Body of pancreas (tissue), 4 donors: ENCODE measurements at regions not wholly inside any gene's neighbourhood (a gene's known extent, or its start where the extent isn't known, plus 50 kb on each side); places are given as distances from the start of the nearest gene placed in this dataset.

Experiments
- ATAC-seq: fragments of 150-250 bp; one replicate; pipeline ENCODE4 v1.9.1; 2016
- DNase-seq, 4 donors: peaks; one replicate each; pipeline ENCODE4 v3.0.0-alpha.2; 2019
- H3K27ac ChIP-seq, 4 donors: fragments of 200-600 bp; sonication (generic); 1 replicate in 3 of 4; 2 replicates in 1 of 4; pipeline versions ENCODE4 v1.5.1 to v1.6.1; 2016 to 2019; ENCODE audit warnings: mild to moderate bottlenecking in 1 of 4, mixed read lengths in 1 of 4, moderate library complexity in 1 of 4
- H3K27me3 ChIP-seq, 2 donors: fragments of 200-600 bp; sonication (generic); one replicate each; pipeline ENCODE4 v1.6.0; 2016; ENCODE audit warnings: mild to moderate bottlenecking in 1 of 2
- H3K36me3 ChIP-seq, 2 donors: fragments of 200-600 bp; sonication (generic); replicated peaks in 1 of 2; 2 replicates each; pipeline ENCODE4 v1.5.1; 2016; ENCODE audit warnings: low read depth in 2 of 2; ENCODE audit not compliant: insufficient read depth in 1 of 2
- H3K4me1 ChIP-seq: fragments of 200-600 bp; sonication (generic); one replicate; pipeline ENCODE4 v1.6.0; 2016
- H3K4me3 ChIP-seq, 2 donors: fragments of 200-600 bp; sonication (generic); 1 replicate in 1 of 2; 2 replicates in 1 of 2; pipeline ENCODE4 v1.5.1; 2016 to 2019
- H3K9me3 ChIP-seq, 3 donors: fragments of 200-600 bp; sonication (generic); 1 replicate in 2 of 3; 2 replicates in 1 of 3; pipeline ENCODE4 v1.5.1; 2016
- CTCF ChIP-seq, 7 experiments: fragments of 450-650 bp in 4 of 7; fragments of 200-600 bp in 3 of 7; sonication (generic) in 3 of 7; IDR thresholded peaks; one replicate each; pipeline ENCODE4 v1.5.1; 2016 to 2019; ENCODE audit warnings: antibody characterized with exemption in 7 of 7
- POLR2A ChIP-seq, 3 donors: fragments of 450-650 bp; IDR thresholded peaks; one replicate each; pipeline ENCODE4 v1.6.1; 2016; ENCODE audit warnings: antibody characterized with exemption in 3 of 3, mild to moderate bottlenecking in 2 of 3
- WGBS, 2 donors: methylation state at CpG; one replicate each; pipeline ENCODE4 v1.1.5; 2017; 5-methylcytosine and 5-hydroxymethylcytosine counted together
- intact Hi-C: fragments of 100-400 bp; cut with DNase I; formaldehyde crosslinking; loops from one replicate; pipeline ENCODE4 v1.15.1; 2023

DNA sequence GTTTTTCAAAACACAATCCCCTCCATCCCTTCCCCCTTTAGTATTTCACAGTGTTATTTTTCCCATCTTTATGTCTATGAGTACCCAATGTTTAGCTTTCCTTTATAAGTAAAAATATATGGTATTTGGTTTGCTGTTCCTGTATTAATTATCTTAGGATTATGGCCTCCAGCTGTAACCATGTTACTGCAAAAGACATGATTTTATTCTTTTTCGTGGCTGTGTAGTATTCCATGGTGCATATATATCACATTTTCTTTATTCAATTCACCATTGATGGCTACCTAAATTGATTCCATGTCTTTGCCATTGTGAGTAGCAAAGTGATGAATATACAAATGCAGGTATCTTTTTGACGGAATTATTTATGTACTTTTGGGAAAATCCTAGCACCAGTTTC is 346.4 kb upstream of the CNTN5 start:
- TF ChIP-seq CTCF (IDR thresholded peaks at IDR 0.05) (no peak), POLR2A (IDR thresholded peaks at IDR 0.05) (no peak)
- Histone ChIP-seq H3K4me1 (no peaks in the 10 kb centered on the region), H3K9me3 (no peaks in the 10 kb centered on the region), H3K27me3 (no peaks in the 10 kb centered on the region), H3K4me3 (no peak overlapping the region), H3K36me3 (no peaks in the 10 kb centered on the region), H3K27ac (no peak overlapping the region)
- ATAC-seq = no peak
- intact Hi-C loops = no loop called here
- DNase-seq = no peak
- WGBS, 2 donors = 61 to 68% methylated on average over 2 of the region's 2 CpGs

GRCh38 chr11:98679673-98680072 is 341.1 kb upstream of the CNTN5 start:
- no peak for ATAC-seq
- no peak for TF ChIP-seq POLR2A (IDR thresholded peaks at IDR 0.05)
- TF ChIP-seq CTCF (IDR thresholded peaks at IDR 0.05) = no peak
- no peaks in the 10 kb centered on the region for H3K9me3 ChIP-seq
- intact Hi-C loops = no loop called here
- 48 to 59% methylated on average over 1 of the region's 1 CpG for WGBS, 2 donors
- no peaks in the 10 kb centered on the region for H3K36me3 ChIP-seq
- no peak overlapping the region for H3K27ac ChIP-seq
- H3K4me1 ChIP-seq = no peaks in the 10 kb centered on the region
- DNase-seq = no peak
- no peak overlapping the region for H3K4me3 ChIP-seq
- H3K27me3 ChIP-seq = no peaks in the 10 kb centered on the region

DNA sequence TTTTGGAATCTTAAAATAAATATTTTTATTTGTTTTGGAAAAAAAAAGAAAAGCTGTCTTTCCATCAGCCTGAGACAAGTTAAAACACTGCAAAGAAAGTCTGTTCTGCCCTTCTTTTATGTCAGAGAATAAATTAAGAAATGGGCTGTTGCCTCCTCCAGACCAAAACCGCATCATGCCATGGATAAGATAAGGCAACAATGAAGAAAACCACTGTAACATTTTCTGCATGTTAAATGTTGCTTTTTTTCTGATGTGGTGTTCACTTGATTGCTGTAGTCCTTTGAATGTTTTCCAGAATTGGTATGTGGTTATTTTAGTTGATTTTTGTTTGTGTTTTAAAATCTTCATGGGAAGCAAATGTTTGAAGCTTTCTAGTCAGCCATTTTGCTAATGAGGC is 319.2 kb upstream of the CNTN5 start:
- ATAC-seq (no peak), DNase-seq (no peak)
- intact Hi-C loops = no loop called here
- Histone ChIP-seq H3K4me1 (no peaks in the 10 kb centered on the region), H3K27me3 (no peaks in the 10 kb centered on the region), H3K4me3 (no peak overlapping the region), H3K27ac (no peak overlapping the region), H3K36me3 (no peaks in the 10 kb centered on the region), H3K9me3 (no peaks in the 10 kb centered on the region)
- 63 to 70% methylated on average over 1 of the region's 1 CpG for WGBS, 2 donors
- TF ChIP-seq POLR2A (IDR thresholded peaks at IDR 0.05) (no peak), CTCF (IDR thresholded peaks at IDR 0.05) (no peak)

- Histone ChIP-seq H3K9me3 (no peaks in the 10 kb centered on the region), H3K27me3 (no peaks in the 10 kb centered on the region), H3K27ac (no peak overlapping the region), H3K4me3 (no peak overlapping the region), H3K4me1 (no peaks in the 10 kb centered on the region), H3K36me3 (no peaks in the 10 kb centered on the region)
- ATAC-seq (no peak), DNase-seq (no peak)
- intact Hi-C loops = no loop called here
- WGBS, 2 donors = 50 to 53% methylated on average over 4 of the region's 4 CpGs
- TF ChIP-seq CTCF (IDR thresholded peaks at IDR 0.05) = no peak
- no peak for TF ChIP-seq POLR2A (IDR thresholded peaks at IDR 0.05)
Measured at GRCh38 chr11:98703779-98704556, 316.8 kb upstream of the CNTN5 start.

GRCh38 chr11:98710026-98710425 is 310.7 kb upstream of the CNTN5 start:
- H3K27me3 ChIP-seq = no peaks in the 10 kb centered on the region
- DNase-seq (no peak), ATAC-seq (no peak)
- H3K36me3 ChIP-seq = no peaks in the 10 kb centered on the region
- H3K4me1 ChIP-seq = no peaks in the 10 kb centered on the region
- no peak overlapping the region for H3K27ac ChIP-seq
- peaks cover 0 to 3% (median 0%) of the 10 kb centered on the region in 3 donors for H3K9me3 ChIP-seq
- no peak overlapping the region for H3K4me3 ChIP-seq
- intact Hi-C loops = no loop called here
- TF ChIP-seq POLR2A (IDR thresholded peaks at IDR 0.05) (no peak), CTCF (IDR thresholded peaks at IDR 0.05) (no peak)
